HAP-1 (cell line): ENCODE measurements at regions not wholly inside any gene's neighbourhood (a gene's known extent, or its start where the extent isn't known, plus 50 kb on each side); places are given as distances from the start of the nearest gene placed in this dataset.

Experiments
- DNase-seq, 2 experiments: peaks; one replicate each; pipeline ENCODE4 v3.0.0-alpha.2; 2016 to 2020; ENCODE audit warnings: low spot score in 2 of 2
- H3K27me3 ChIP-seq: fragments of 250-450 bp; sonication (Bioruptor Pico); 2 replicates; pipeline ENCODE4 v1.5.1; 2020; ENCODE audit warnings: low read depth, mild to moderate bottlenecking, moderate library complexity
- H3K36me3 ChIP-seq: fragments of 250-450 bp; sonication (Bioruptor Pico); replicated peaks from 2 replicates; pipeline ENCODE4 v1.5.1; 2020; ENCODE audit warnings: mild to moderate bottlenecking
- H3K4me1 ChIP-seq: fragments of 250-450 bp; sonication (Bioruptor Pico); 2 replicates; pipeline ENCODE4 v1.5.1; 2020; ENCODE audit warnings: mild to moderate bottlenecking
- H3K4me3 ChIP-seq: fragments of 250-450 bp; sonication (Bioruptor Pico); 2 replicates; pipeline ENCODE4 v1.5.1; 2020; ENCODE audit warnings: mild to moderate bottlenecking, moderate library complexity
- H3K9me3 ChIP-seq: fragments of 250-450 bp; sonication (Bioruptor Pico); 2 replicates; pipeline ENCODE4 v1.5.1; 2020; ENCODE audit warnings: mild to moderate bottlenecking, moderate library complexity
- in situ Hi-C: fragments of 300-500 bp; cut with MboI; formaldehyde crosslinking; loops from 3 replicates; pipeline ENCODE4 v1.14.3; 2020; ENCODE audit warnings: low sequenced_read_pairs, inconsistent platforms, mixed read lengths

DNA sequence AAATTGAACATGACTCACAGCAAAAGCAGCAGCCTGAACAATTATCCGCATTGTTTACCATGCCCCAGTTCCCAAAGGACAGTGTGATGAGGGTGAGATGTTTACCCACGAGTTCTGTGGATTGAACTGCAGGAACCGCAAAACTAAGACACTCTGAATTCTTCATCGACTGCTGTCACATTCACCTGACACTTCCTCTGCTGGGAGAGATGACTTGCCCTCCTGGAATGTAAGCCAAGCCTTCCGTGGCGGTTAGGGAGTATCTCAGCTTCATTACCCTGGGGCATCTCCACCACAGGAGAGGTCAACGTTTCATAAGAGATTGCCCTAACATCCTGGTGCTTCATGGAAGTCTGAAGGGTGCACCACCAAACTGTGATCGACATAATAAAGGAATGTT lies 374.6 kb upstream of the ADARB2 start:
- no peaks in the 10 kb centered on the region for H3K4me1 ChIP-seq
- H3K9me3 ChIP-seq: no peaks in the 10 kb centered on the region
- no peaks in the 10 kb centered on the region for H3K36me3 ChIP-seq
- H3K4me3 ChIP-seq: no peak overlapping the region
- in situ Hi-C loops: no loop called here
- DNase-seq: no peak
- no peaks in the 10 kb centered on the region for H3K27me3 ChIP-seq

DNA sequence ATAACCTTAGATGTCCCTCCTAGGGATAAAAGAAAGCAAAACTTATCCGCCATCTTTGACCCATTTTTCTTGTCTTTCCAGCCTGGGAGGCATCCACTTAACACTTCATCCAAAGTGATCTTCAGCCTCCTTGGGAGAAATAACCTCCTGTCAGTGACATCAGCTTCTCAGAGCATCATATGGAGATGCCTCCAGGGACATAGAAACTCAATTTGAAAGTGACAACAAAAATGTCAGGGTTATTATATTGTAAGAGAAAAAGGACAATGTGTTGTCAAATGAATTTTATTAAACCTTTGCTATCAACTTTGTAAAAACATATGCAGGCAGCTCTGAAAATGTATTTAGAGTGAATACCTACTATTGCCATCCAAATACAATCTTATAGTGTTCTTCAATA lies 371.2 kb upstream of the ADARB2 start:
- no peaks in the 10 kb centered on the region for H3K27me3 ChIP-seq
- DNase-seq: no peak
- H3K4me3 ChIP-seq: no peak overlapping the region
- H3K9me3 ChIP-seq: no peaks in the 10 kb centered on the region
- in situ Hi-C loops: no loop called here
- H3K36me3 ChIP-seq: no peaks in the 10 kb centered on the region
- H3K4me1 ChIP-seq: no peaks in the 10 kb centered on the region

DNA sequence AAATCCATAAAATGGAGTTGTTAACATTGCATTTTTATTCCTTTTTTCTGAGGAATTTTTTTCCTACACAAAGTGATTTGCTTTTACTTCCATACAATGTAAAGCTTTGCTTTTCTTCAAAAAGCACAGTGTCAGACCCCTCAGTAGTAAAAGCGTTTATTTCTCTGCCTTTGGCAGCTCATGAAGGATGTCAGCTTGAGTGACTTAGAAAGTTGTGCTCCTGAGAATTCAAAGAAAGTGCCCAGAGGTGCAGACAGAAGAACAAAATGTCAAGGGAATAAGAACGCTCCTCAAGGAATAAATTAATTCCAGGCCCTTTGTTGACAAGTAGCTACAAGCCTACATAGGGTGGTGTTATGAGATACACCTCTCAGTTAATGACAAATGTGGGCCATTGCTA lies 369.3 kb upstream of the ADARB2 start:
- Histone ChIP-seq H3K36me3 (no peaks in the 10 kb centered on the region), H3K9me3 (no peaks in the 10 kb centered on the region), H3K4me3 (no peak overlapping the region), H3K27me3 (no peaks in the 10 kb centered on the region), H3K4me1 (no peaks in the 10 kb centered on the region)
- in situ Hi-C loops: no loop called here
- no peak for DNase-seq

DNA sequence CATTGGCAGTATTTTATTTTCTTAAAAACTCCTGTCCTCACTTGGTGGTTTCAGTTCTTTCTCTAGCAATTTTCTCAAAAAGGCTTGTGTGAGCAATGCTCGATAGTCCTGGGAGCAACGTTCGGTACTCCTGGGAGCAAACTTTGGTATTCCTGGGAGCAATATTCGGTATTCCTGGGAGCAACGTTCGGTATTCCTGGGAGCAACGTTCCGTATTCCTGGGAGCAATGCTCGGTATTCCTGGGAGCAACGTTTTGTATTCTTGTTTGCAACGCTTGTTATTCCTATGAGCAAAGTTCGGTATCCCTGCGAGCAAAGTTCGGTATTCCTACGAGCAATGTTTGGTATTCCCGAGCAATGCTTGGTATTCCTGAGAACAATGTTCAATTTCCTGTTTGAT lies 362.0 kb upstream of the ADARB2 start:
- in situ Hi-C loops: no loop called here
- H3K36me3 ChIP-seq: no peaks in the 10 kb centered on the region
- H3K4me1 ChIP-seq: no peaks in the 10 kb centered on the region
- no peaks in the 10 kb centered on the region for H3K9me3 ChIP-seq
- H3K4me3 ChIP-seq: no peak overlapping the region
- no peaks in the 10 kb centered on the region for H3K27me3 ChIP-seq
- DNase-seq: no peak

DNA sequence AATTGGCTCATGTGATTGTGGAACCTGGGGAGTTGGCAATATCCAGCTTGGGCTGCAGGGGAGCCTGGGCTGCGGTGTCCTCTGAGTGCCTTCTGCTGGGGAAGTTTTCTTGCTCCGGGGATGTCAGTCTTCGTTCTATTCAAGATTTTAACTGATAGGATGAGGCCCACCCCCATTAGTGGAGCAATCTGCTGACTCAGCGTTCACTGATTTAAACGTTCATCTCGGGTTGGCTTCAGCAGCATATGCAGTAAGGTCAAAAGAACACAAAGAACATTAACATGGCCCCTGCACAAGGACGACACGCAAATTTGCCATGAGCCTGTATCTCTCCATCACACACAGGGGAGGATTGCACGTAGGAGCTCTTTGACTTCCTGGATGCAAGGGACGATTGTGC lies 360.6 kb upstream of the ADARB2 start:
- Histone ChIP-seq H3K36me3 (no peaks in the 10 kb centered on the region), H3K4me1 (no peaks in the 10 kb centered on the region), H3K27me3 (no peaks in the 10 kb centered on the region), H3K9me3 (no peaks in the 10 kb centered on the region), H3K4me3 (no peak overlapping the region)
- DNase-seq: no peak
- in situ Hi-C loops: no loop called here

DNA sequence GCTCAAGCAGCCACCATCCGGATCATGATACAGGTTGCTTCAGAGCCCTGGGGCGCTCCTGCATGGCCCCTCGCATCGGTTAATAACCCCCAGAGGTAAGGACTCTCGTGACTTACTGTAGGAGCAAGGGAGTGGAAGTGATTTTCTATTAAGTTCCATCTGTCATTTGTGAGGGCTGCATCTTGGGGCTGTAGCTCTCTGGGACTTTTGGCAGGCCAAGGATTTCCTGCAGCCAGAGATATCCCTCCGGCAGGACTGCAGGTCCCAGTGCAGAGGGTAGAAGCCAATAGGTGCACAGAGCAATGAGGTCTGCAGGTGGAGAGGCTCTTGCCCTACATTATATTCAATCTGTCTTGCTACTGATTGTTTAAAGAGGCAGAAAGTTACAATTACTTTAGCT lies 356.8 kb upstream of the ADARB2 start:
- H3K36me3 ChIP-seq: no peaks in the 10 kb centered on the region
- H3K4me3 ChIP-seq: no peak overlapping the region
- in situ Hi-C loops: no loop called here
- H3K4me1 ChIP-seq: no peaks in the 10 kb centered on the region
- H3K27me3 ChIP-seq: no peaks in the 10 kb centered on the region
- no peaks in the 10 kb centered on the region for H3K9me3 ChIP-seq
- no peak for DNase-seq

DNA sequence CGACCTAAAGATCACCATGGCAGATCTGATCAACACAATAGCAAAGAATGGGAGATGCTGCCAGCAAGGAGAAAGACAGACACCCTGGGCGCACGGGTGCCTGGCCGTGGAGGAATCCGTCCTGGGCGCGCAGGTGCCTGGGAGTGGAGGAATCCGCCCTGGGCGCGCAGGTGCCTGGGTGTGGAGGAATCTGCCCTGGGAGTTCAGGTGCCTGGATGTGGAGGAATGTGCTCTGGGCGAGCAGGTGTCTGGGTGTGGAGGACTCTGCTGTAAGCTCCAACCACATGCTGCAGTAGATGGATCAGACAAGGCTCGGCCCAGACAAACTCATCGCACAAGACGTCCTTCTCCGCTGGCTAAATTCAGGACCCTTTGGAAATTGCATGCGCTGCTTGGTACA lies 346.3 kb upstream of the ADARB2 start:
- no peaks in the 10 kb centered on the region for H3K4me1 ChIP-seq
- no peak overlapping the region for H3K4me3 ChIP-seq
- no peak for DNase-seq
- no peaks in the 10 kb centered on the region for H3K36me3 ChIP-seq
- H3K9me3 ChIP-seq: no peaks in the 10 kb centered on the region
- no peaks in the 10 kb centered on the region for H3K27me3 ChIP-seq
- in situ Hi-C loops: no loop called here

DNA sequence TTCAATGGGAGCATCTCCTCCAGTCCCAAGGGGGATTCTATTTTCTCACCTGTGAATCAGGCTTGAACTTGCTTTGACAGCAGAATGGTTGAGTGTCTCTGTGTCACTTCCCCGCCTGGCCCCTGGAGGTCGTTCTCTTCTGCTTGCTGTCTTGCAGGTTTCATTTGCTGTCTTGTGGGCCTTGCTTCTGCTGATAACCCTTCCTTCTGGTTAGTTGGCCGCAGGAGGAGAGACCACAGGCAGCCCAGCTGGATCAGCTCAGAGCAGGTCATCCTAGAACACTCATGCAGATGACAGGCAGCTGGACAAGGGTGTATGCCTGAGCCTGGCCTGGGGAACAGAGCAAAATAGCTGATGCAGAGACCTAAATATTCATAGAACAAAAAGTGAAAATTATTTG lies 344.2 kb upstream of the ADARB2 start:
- H3K36me3 ChIP-seq: no peaks in the 10 kb centered on the region
- in situ Hi-C loops: no loop called here
- no peak overlapping the region for H3K4me3 ChIP-seq
- DNase-seq: no peak
- H3K27me3 ChIP-seq: no peaks in the 10 kb centered on the region
- H3K4me1 ChIP-seq: no peaks in the 10 kb centered on the region
- no peaks in the 10 kb centered on the region for H3K9me3 ChIP-seq

DNA sequence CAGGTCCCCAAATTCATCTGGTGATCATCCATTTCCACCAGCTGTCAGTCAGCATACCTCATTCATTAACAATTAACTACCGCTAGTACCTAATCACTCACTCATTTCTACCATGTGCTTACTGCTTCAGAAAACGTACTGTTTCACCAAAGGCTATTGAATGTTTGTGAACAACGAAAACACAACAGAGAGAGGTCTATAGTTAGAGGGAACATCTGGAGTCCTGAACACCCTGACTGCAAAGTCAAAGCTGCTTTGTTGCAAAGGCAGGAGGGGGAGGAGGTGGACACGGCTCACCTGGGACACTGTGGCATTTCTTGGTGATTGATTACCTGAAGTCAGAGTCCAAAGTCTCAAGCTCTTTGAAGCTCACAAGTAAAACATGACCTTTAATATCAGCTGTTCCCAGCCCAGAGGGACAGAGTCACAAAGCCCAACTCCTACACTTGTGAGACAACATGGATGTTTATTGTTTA lies 342.3 kb upstream of the ADARB2 start:
- no peak for DNase-seq
- in situ Hi-C loops: no loop called here
- Histone ChIP-seq H3K4me1 (no peaks in the 10 kb centered on the region), H3K4me3 (no peak overlapping the region), H3K27me3 (no peaks in the 10 kb centered on the region), H3K36me3 (no peaks in the 10 kb centered on the region), H3K9me3 (no peaks in the 10 kb centered on the region)

DNA sequence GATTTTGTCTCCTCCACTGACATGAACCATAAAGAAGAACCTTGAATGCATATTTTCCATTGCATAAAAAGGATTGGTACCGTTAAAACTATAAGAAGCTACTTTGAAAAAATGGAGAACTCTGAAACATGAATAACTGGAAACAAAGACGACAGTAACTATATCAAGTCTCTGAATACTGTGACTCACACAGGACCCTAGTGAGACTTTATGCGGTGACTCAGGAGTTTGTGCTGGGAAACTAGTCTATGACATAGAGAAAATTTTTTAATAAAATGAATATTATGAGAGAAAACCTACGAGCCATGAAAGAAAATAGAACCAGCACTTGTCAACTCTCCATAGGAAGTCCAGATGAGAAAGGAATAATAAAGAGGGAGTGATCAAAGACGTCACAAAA lies 339.9 kb upstream of the ADARB2 start:
- no peaks in the 10 kb centered on the region for H3K36me3 ChIP-seq
- H3K9me3 ChIP-seq: no peaks in the 10 kb centered on the region
- DNase-seq: no peak
- H3K27me3 ChIP-seq: no peaks in the 10 kb centered on the region
- H3K4me1 ChIP-seq: no peaks in the 10 kb centered on the region
- H3K4me3 ChIP-seq: no peak overlapping the region
- in situ Hi-C loops: no loop called here

DNA sequence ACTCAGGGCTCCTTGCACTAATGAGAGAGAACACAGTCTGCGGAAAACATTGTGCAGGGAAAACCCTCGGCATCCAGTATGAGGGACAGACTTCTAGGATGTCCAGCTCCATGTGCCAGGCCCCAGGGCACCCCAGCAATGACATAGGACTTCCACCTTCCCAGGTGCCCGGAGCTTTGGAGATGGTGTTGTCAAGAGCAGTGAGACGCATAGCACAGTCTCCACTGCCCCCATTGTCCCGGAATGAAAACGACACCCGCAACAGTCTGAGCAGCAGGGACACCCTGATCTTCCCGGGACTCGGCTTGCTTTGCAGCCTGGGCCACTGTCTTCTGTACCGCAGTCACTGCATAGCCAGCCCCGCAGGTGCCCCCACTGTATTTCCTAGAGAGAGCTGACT lies 339.2 kb upstream of the ADARB2 start:
- H3K27me3 ChIP-seq: no peaks in the 10 kb centered on the region
- in situ Hi-C loops: no loop called here
- no peaks in the 10 kb centered on the region for H3K4me1 ChIP-seq
- H3K9me3 ChIP-seq: no peaks in the 10 kb centered on the region
- no peak overlapping the region for H3K4me3 ChIP-seq
- no peaks in the 10 kb centered on the region for H3K36me3 ChIP-seq
- no peak for DNase-seq

DNA sequence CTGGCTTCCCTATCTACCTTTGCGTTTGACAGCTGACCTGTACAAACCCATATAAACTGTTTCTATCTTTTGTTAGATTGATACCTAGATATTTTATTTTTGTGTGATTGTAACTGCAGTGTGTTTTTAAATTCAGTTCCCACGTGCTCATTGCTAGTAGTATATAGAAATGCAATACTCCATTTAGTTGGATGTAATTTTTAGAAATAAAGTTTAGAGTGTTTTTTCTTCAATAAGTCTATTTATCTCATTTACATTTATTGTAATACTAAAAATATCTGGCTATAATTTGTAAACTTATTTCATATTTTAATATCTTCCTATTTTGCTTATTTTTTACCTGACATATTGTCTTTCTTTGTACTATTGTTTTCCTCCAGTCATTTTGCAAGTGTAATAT lies 329.7 kb upstream of the ADARB2 start:
- Histone ChIP-seq H3K36me3 (no peaks in the 10 kb centered on the region), H3K4me3 (no peak overlapping the region), H3K4me1 (no peaks in the 10 kb centered on the region), H3K27me3 (no peaks in the 10 kb centered on the region), H3K9me3 (no peaks in the 10 kb centered on the region)
- DNase-seq: no peak
- in situ Hi-C loops: no loop called here

DNA sequence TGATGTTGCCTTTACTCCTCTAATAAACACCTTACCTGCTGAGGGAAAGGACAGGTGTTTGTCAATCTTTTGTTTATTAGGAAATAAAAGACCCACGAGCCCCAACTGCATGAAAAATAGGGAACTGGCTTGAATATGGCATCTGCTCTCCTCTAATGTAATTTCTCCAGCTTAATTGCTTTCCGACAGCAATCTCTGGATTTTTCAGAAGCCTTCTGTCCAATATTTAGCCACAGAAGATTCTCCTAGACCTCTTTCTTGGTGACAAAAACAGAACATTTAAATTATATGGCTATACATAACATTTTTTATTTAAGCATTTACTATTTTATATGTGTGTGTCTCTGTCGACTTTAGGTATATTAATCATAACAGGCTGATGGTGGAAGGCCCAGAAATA lies 317.4 kb upstream of the ADARB2 start:
- no peaks in the 10 kb centered on the region for H3K36me3 ChIP-seq
- in situ Hi-C loops: no loop called here

DNA sequence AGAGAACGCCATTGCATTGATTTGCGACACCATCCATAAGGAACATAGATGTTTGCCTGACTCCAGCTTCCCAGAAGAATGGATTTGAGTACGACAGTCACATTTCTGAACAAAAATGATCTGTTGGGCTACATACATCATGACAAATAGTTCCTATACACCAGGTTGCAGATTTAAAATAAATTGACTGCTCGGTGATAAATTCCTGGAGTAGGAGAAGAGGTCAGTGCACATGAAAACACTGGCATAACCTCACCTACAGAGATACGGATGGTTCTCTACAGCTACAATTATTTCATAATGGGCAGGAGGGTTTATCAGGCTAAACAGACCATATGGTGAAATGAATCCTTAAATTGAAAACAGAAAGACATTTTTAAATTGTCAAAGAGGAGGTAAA lies 316.5 kb upstream of the ADARB2 start:
- no peak for DNase-seq
- Histone ChIP-seq H3K27me3 (no peaks in the 10 kb centered on the region), H3K9me3 (no peaks in the 10 kb centered on the region), H3K4me3 (no peak overlapping the region), H3K4me1 (no peaks in the 10 kb centered on the region), H3K36me3 (no peaks in the 10 kb centered on the region)
- in situ Hi-C loops: no loop called here

More for the DNA sequence above, 317.4 kb upstream of the ADARB2 start:
- Histone ChIP-seq H3K4me3 (no peak overlapping the region), H3K9me3 (no peaks in the 10 kb centered on the region), H3K4me1 (no peaks in the 10 kb centered on the region), H3K27me3 (no peaks in the 10 kb centered on the region)
- DNase-seq: no peak

DNA sequence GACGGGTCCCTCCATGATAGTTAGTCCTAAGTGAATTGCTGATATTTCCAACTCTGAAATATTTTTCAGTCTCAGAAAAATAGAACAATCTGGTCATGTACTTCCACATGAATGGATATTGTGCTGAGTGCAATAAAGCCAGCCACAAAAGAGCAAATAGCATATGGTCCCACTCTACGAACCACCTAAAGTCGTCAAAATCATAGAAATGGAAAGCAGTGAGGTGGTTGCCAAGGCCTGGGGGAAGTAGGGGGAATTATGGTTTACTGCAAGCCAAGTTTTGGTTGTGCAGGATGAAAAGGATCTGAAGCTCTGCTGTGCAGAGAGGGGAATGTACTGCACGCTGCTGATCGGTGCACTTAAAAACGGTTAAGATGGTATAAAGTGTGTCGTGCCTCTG lies 313.8 kb upstream of the ADARB2 start:
- DNase-seq: no peak
- Histone ChIP-seq H3K27me3 (no peaks in the 10 kb centered on the region), H3K9me3 (no peaks in the 10 kb centered on the region), H3K4me3 (no peak overlapping the region), H3K4me1 (no peaks in the 10 kb centered on the region), H3K36me3 (no peaks in the 10 kb centered on the region)
- in situ Hi-C loops: no loop called here
